ENCODE measurements at regions not wholly inside any gene's neighbourhood (a gene's known extent, or its start where the extent isn't known, plus 50 kb on each side); places are given as distances from the start of the nearest gene placed in this dataset.

DNA sequence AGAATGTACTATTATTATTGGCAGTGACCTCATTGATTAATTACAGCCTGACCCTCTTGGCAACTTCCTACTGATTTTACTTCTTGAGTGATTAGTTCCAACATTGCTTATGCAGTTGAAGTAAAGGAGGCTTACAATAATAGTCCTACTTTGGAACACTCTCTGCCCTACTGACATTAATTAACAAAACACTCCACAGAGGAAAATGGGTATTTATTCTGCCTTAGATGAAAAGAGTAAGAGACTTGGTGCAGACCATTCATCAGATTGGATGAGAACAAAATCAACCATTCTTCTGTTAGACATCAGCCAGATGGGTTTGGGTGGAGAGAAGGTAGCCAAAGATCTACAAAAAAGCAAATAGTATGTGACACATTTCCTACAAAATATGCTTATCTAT is 363.8 kb downstream of the FAT3 start:
- Histone ChIP-seq H3K4me2 (no peak overlapping the region), H3K27ac (no peak overlapping the region), H3K4me1 (no peaks in the 10 kb centered on the region), H3K4me3 (no peak overlapping the region), H3K9me3 (no peaks in the 10 kb centered on the region)
- POLR2A ChIA-PET = no interaction called here
- DNase-seq (ENCODE audit: low read depth in 1 of 2, low spot score in 1 of 2) (no peak), FAIRE-seq (no peak), ATAC-seq (no peak)
- CTCF ChIA-PET = no interaction called here
- TF ChIP-seq, protein P1, sequence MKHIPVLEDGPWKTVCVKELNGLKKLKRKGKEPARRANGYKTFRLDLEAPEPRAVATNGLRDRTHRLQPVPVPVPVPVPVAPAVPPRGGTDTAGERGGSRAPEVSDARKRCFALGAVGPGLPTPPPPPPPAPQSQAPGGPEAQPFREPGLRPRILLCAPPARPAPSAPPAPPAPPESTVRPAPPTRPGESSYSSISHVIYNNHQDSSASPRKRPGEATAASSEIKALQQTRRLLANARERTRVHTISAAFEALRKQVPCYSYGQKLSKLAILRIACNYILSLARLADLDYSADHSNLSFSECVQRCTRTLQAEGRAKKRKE (CRISPR knock-in tag; IDR thresholded peaks at IDR 0.05; ENCODE audit: low read depth) = no peak
- TF ChIP-seq RARB (CRISPR knock-in tag; IDR thresholded peaks at IDR 0.05) = no peak
- TF ChIP-seq REST (IDR thresholded peaks at IDR 0.05) = no peak
- TF ChIP-seq ZNF302 (CRISPR knock-in tag; IDR thresholded peaks at IDR 0.05) = no peak
- no peak for TF ChIP-seq HES2 (IDR thresholded peaks at IDR 0.05)
- TF ChIP-seq HOXA7 (CRISPR knock-in tag; IDR thresholded peaks at IDR 0.05) = no peak
- no peak for TF ChIP-seq EHMT2 (IDR thresholded peaks at IDR 0.05; ENCODE audit: low read depth)
- TF ChIP-seq FOXS1 (CRISPR knock-in tag; IDR thresholded peaks at IDR 0.05) = no peak
- no peak for TF ChIP-seq EHF (CRISPR knock-in tag; IDR thresholded peaks at IDR 0.05)
- no peak for TF ChIP-seq TFCP2L1 (CRISPR knock-in tag; IDR thresholded peaks at IDR 0.05)
- TF ChIP-seq, protein P2, sequence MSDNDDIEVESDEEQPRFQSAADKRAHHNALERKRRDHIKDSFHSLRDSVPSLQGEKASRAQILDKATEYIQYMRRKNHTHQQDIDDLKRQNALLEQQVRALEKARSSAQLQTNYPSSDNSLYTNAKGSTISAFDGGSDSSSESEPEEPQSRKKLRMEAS (IDR thresholded peaks at IDR 0.05) = no peak
- no peak for TF ChIP-seq CBX8 (IDR thresholded peaks at IDR 0.05)
- TF ChIP-seq MAZ (IDR thresholded peaks at IDR 0.05; ENCODE audit: borderline replicate concordance, low read depth, low read length) = no peak
- no peak for TF ChIP-seq EP300 (IDR thresholded peaks at IDR 0.05)
- no peak for TF ChIP-seq RAD21 (conservative IDR thresholded peaks at IDR 0.05 in 1 of 2, IDR thresholded peaks at IDR 0.05 in 1 of 2)
- TF ChIP-seq, protein P3, sequence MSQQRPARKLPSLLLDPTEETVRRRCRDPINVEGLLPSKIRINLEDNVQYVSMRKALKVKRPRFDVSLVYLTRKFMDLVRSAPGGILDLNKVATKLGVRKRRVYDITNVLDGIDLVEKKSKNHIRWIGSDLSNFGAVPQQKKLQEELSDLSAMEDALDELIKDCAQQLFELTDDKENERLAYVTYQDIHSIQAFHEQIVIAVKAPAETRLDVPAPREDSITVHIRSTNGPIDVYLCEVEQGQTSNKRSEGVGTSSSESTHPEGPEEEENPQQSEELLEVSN (IDR thresholded peaks at IDR 0.05; ENCODE audit: borderline replicate concordance, low read depth) = no peak

DNA sequence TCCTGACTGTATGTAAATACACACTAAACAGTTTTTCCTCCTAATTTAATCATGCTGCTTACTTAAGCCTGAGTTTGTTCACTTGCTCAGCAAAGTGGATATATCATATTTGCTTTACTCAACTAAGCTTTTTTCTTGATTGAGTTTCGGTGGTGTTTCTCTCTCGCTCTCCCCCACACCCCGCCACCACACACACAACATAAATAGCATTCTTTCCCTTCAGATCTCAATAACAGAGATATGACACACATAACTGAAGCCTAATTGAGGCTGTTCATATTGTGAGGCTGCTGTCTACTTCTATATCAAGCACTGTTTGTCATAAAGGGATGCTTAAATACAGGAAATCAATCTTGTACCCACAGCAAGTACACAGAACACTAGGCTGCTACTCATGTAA is 364.9 kb downstream of the FAT3 start:
- Histone ChIP-seq H3K4me3 (no peak overlapping the region), H3K4me2 (no peak overlapping the region), H3K27ac (no peak overlapping the region), H3K9me3 (no peaks in the 10 kb centered on the region), H3K4me1 (no peaks in the 10 kb centered on the region)
- no peak for DNase-seq (ENCODE audit: low read depth in 1 of 2, low spot score in 1 of 2)
- no peak for ATAC-seq
- 55% methylated on average over 3 of the region's 3 CpGs for WGBS (ENCODE audit: missing lambda C conversion rate)
- POLR2A ChIA-PET = no interaction called here
- CTCF ChIA-PET = interaction anchor here (0.6 kb wide), 1 partner anchor 17 kb away, joined by 3 read pairs; no protein-coding TSS in a partner anchor
- no peak for FAIRE-seq
- TF ChIP-seq CTCF (IDR thresholded peaks at IDR 0.05) (no peak), PBX3 (IDR thresholded peaks at IDR 0.05) (no peak), HOXB13 (CRISPR knock-in tag; IDR thresholded peaks at IDR 0.05; ENCODE audit: low read depth) (no peak), EP300 (IDR thresholded peaks at IDR 0.05) (no peak), GATA3 (IDR thresholded peaks at IDR 0.05; ENCODE audit: borderline replicate concordance) (no peak), BHLHE40 (IDR thresholded peaks at IDR 0.05; ENCODE audit: low read depth, low read length) (no peak), HES2 (IDR thresholded peaks at IDR 0.05) (no peak), ZNF302 (CRISPR knock-in tag; IDR thresholded peaks at IDR 0.05) (no peak), USF2 (IDR thresholded peaks at IDR 0.05) (no peak), REST (IDR thresholded peaks at IDR 0.05) (no peak), MAFK (IDR thresholded peaks at IDR 0.05; ENCODE audit: partially characterized antibody) (no peak), NR3C1 (IDR thresholded peaks at IDR 0.05) (no peak), TFCP2L1 (CRISPR knock-in tag; IDR thresholded peaks at IDR 0.05) (no peak), EHMT2 (IDR thresholded peaks at IDR 0.05; ENCODE audit: low read depth) (no peak)
